CD8-positive, alpha-beta memory T cell (primary cell): ENCODE measurements at regions not wholly inside any gene's neighbourhood (a gene's known extent, or its start where the extent isn't known, plus 50 kb on each side); places are given as distances from the start of the nearest gene placed in this dataset.
A peak's percentile ranks its signal among the peaks of the same experiment; 100 is the strongest.
"Not testable (repeated sequence)": the region's sequence is repeated elsewhere in the genome, so short reads cannot be mapped to it uniquely, and the experiment has no call there.

Experiments used
- CTCF ChIA-PET: fragments of 350-600 bp; sonication (Branson Sonifier 250); formaldehyde crosslinking; loops from one replicate; lab custom pipeline; 2021; ENCODE audit warnings: antibody characterized with exemption; lab: Charles Lee
- POLR2A ChIA-PET: fragments of 350-600 bp; sonication (Branson Sonifier 250); formaldehyde crosslinking; loops from one replicate; lab custom pipeline; 2021; ENCODE audit warnings: antibody characterized with exemption; lab: Charles Lee
- DNase-seq, 5 donors: peaks; one replicate each; pipeline versions ENCODE4 v3.0.0 to v3.0.0-alpha.2; 2020 to 2022; ENCODE audit warnings: mixed read lengths in 1 of 5
- H3K27ac ChIP-seq: one replicate; pipeline ENCODE4 v1.7.0; 2013; ENCODE audit warnings: low read depth, mild to moderate bottlenecking, low read length, moderate library complexity
- H3K27me3 ChIP-seq: 2 replicates; pipeline ENCODE4 v1.7.0; 2013; ENCODE audit warnings: low read length, mild to moderate bottlenecking; ENCODE audit not compliant: insufficient read depth, poor library complexity, severe bottlenecking
- H3K36me3 ChIP-seq: 2 replicates; pipeline ENCODE4 v1.7.0; 2013; ENCODE audit warnings: mild to moderate bottlenecking, low read length, moderate library complexity; ENCODE audit not compliant: insufficient read depth
- H3K4me1 ChIP-seq: 2 replicates; pipeline ENCODE4 v1.7.0; 2013; ENCODE audit warnings: mild to moderate bottlenecking, low read length, moderate library complexity; ENCODE audit not compliant: insufficient read depth
- H3K4me3 ChIP-seq: 2 replicates; pipeline ENCODE4 v1.7.0; 2013; ENCODE audit warnings: mild to moderate bottlenecking, low read length
- H3K9me3 ChIP-seq: 2 replicates; pipeline ENCODE4 v1.7.0; 2013; ENCODE audit warnings: mild to moderate bottlenecking, low read length
- H3K27ac Mint-ChIP-seq, 8 donors: one replicate each; pipeline ENCODE4 v1.8.0; 2020 to 2021; ENCODE audit warnings: mixed read lengths in 8 of 8, mild to moderate bottlenecking in 6 of 8, inconsistent platforms in 3 of 8, moderate library complexity in 3 of 8
- H3K27me3 Mint-ChIP-seq, 2 donors: one replicate each; pipeline ENCODE4 v1.8.0; 2020 to 2021; ENCODE audit warnings: mixed read lengths in 2 of 2, mild to moderate bottlenecking in 1 of 2, moderate library complexity in 1 of 2
- H3K36me3 Mint-ChIP-seq, 3 donors: one replicate each; pipeline ENCODE4 v1.8.0; 2020 to 2021; ENCODE audit warnings: mixed read lengths in 3 of 3, inconsistent platforms in 1 of 3, mild to moderate bottlenecking in 1 of 3
- H3K4me1 Mint-ChIP-seq, 3 donors: one replicate each; pipeline ENCODE4 v1.8.0; 2020 to 2021; ENCODE audit warnings: mixed read lengths in 3 of 3, inconsistent platforms in 1 of 3, mild to moderate bottlenecking in 1 of 3
- H3K4me3 Mint-ChIP-seq, 7 donors: one replicate each; pipeline ENCODE4 v1.8.0; 2020 to 2021; ENCODE audit warnings: mixed read lengths in 7 of 7, mild to moderate bottlenecking in 6 of 7, moderate library complexity in 4 of 7, inconsistent platforms in 2 of 7
- H3K9me3 Mint-ChIP-seq, 5 donors: one replicate each; pipeline ENCODE4 v1.8.0; 2020 to 2022; ENCODE audit warnings: mixed read lengths in 5 of 5, mild to moderate bottlenecking in 3 of 5, moderate library complexity in 2 of 5, inconsistent platforms in 1 of 5

- H3K4me3 Mint-ChIP-seq, CTCF ChIA-PET, H3K27me3 Mint-ChIP-seq, H3K36me3 ChIP-seq, H3K27me3 ChIP-seq, H3K4me1 ChIP-seq, H3K27ac ChIP-seq, POLR2A ChIA-PET, H3K9me3 ChIP-seq, H3K4me1 Mint-ChIP-seq, H3K4me3 ChIP-seq, DNase-seq, H3K27ac Mint-ChIP-seq, H3K36me3 Mint-ChIP-seq: not testable (repeated sequence)
- H3K9me3 Mint-ChIP-seq: peaks cover 5 to 29% (median 17%) of the 10 kb centered on the region in 5 donors
Observed at GRCh38 chr16:59612910-59613620, 878.9 kb upstream of the GOT2 start.

- Histone ChIP-seq H3K27me3 (no peaks in the 10 kb centered on the region), H3K4me3 (no peak overlapping the region), H3K9me3 (no peaks in the 10 kb centered on the region), H3K4me1 (no peaks in the 10 kb centered on the region), H3K36me3 (no peaks in the 10 kb centered on the region), H3K27ac (no peak overlapping the region)
- no peaks in the 10 kb centered on the region for H3K27me3 Mint-ChIP-seq
- peaks cover 7 to 29% (median 20%) of the 10 kb centered on the region in 5 donors for H3K9me3 Mint-ChIP-seq
- DNase-seq: no peak
- ChIA-PET POLR2A (no interaction called here), CTCF (no interaction called here)
- H3K36me3 Mint-ChIP-seq: no peaks in the 10 kb centered on the region
- H3K4me1 Mint-ChIP-seq: no peaks in the 10 kb centered on the region
- H3K27ac Mint-ChIP-seq: no peak overlapping the region
- no peak overlapping the region for H3K4me3 Mint-ChIP-seq
Observed at GRCh38 chr16:59612094-59612493, 878.0 kb upstream of the GOT2 start.

- no peak overlapping the region for H3K27ac ChIP-seq
- ChIA-PET POLR2A (no interaction called here), CTCF (no interaction called here)
- no peaks in the 10 kb centered on the region for H3K9me3 ChIP-seq
- Mint-ChIP-seq H3K4me1 (no peaks in the 10 kb centered on the region), H3K27me3 (no peaks in the 10 kb centered on the region), H3K27ac (no peak overlapping the region), H3K4me3 (no peak overlapping the region), H3K36me3 (no peaks in the 10 kb centered on the region), H3K9me3 (peaks cover 7 to 28% (median 20%) of the 10 kb centered on the region in 5 donors)
- no peak for DNase-seq
- H3K27me3 ChIP-seq: no peaks in the 10 kb centered on the region
- H3K4me3 ChIP-seq: no peak overlapping the region
- no peaks in the 10 kb centered on the region for H3K4me1 ChIP-seq
- no peaks in the 10 kb centered on the region for H3K36me3 ChIP-seq
Observed at GRCh38 chr16:59611556-59611955, 877.4 kb upstream of the GOT2 start.

GRCh38 chr16:59605706-59606105 is 871.6 kb upstream of the GOT2 start:
- Mint-ChIP-seq H3K27ac (no peak overlapping the region), H3K4me3 (no peak overlapping the region), H3K36me3 (no peaks in the 10 kb centered on the region), H3K27me3 (no peaks in the 10 kb centered on the region), H3K9me3 (peaks cover 4 to 14% (median 9%) of the 10 kb centered on the region in 5 donors), H3K4me1 (no peaks in the 10 kb centered on the region)
- Histone ChIP-seq H3K27ac (no peak overlapping the region), H3K4me1 (no peaks in the 10 kb centered on the region), H3K27me3 (no peaks in the 10 kb centered on the region), H3K36me3 (no peaks in the 10 kb centered on the region), H3K9me3 (no peaks in the 10 kb centered on the region), H3K4me3 (no peak overlapping the region)
- ChIA-PET CTCF (no interaction called here), POLR2A (no interaction called here)
- no peak for DNase-seq

- Mint-ChIP-seq H3K4me1 (no peaks in the 10 kb centered on the region), H3K9me3 (peaks cover 5 to 14% (median 9%) of the 10 kb centered on the region in 5 donors), H3K4me3 (no peak overlapping the region), H3K27ac (no peak overlapping the region), H3K36me3 (no peaks in the 10 kb centered on the region), H3K27me3 (no peaks in the 10 kb centered on the region)
- Histone ChIP-seq H3K27ac (no peak overlapping the region), H3K9me3 (no peaks in the 10 kb centered on the region), H3K4me3 (no peak overlapping the region), H3K4me1 (no peaks in the 10 kb centered on the region), H3K36me3 (no peaks in the 10 kb centered on the region), H3K27me3 (no peaks in the 10 kb centered on the region)
- ChIA-PET CTCF (no interaction called here), POLR2A (no interaction called here)
- no peak for DNase-seq
Observed at GRCh38 chr16:59604354-59604753, 870.2 kb upstream of the GOT2 start.

- Mint-ChIP-seq H3K4me3 (no peak overlapping the region), H3K27me3 (no peaks in the 10 kb centered on the region), H3K27ac (no peak overlapping the region), H3K36me3 (no peaks in the 10 kb centered on the region), H3K4me1 (no peaks in the 10 kb centered on the region), H3K9me3 (peaks cover 7 to 16% (median 11%) of the 10 kb centered on the region in 5 donors)
- no peak overlapping the region for H3K4me3 ChIP-seq
- H3K36me3 ChIP-seq: no peaks in the 10 kb centered on the region
- H3K27ac ChIP-seq: no peak overlapping the region
- ChIA-PET CTCF (no interaction called here), POLR2A (no interaction called here)
- H3K4me1 ChIP-seq: no peaks in the 10 kb centered on the region
- H3K27me3 ChIP-seq: no peaks in the 10 kb centered on the region
- H3K9me3 ChIP-seq: no peaks in the 10 kb centered on the region
- no peak for DNase-seq
Observed at GRCh38 chr16:59601452-59601851, 867.3 kb upstream of the GOT2 start.

- no peaks in the 10 kb centered on the region for H3K9me3 ChIP-seq
- H3K27me3 Mint-ChIP-seq: no peaks in the 10 kb centered on the region
- CTCF ChIA-PET: no interaction called here
Observed at GRCh38 chr16:59597269-59597668, 863.2 kb upstream of the GOT2 start.

GRCh38 chr16:59596693-59597092 is 862.6 kb upstream of the GOT2 start:
- Histone ChIP-seq H3K9me3 (no peaks in the 10 kb centered on the region), H3K27ac (no peak overlapping the region), H3K27me3 (no peaks in the 10 kb centered on the region), H3K36me3 (no peaks in the 10 kb centered on the region), H3K4me3 (no peak overlapping the region), H3K4me1 (no peaks in the 10 kb centered on the region)
- DNase-seq: no peak
- Mint-ChIP-seq H3K9me3 (peaks cover 10 to 34% (median 19%) of the 10 kb centered on the region in 5 donors), H3K27ac (no peak overlapping the region), H3K4me1 (no peaks in the 10 kb centered on the region), H3K4me3 (no peak overlapping the region), H3K27me3 (no peaks in the 10 kb centered on the region), H3K36me3 (no peaks in the 10 kb centered on the region)
- ChIA-PET CTCF (no interaction called here), POLR2A (no interaction called here)

More at GRCh38 chr16:59597269-59597668, 863.2 kb upstream of the GOT2 start:
- DNase-seq: no peak
- POLR2A ChIA-PET: no interaction called here
- Histone ChIP-seq H3K27ac (no peak overlapping the region), H3K36me3 (no peaks in the 10 kb centered on the region), H3K27me3 (no peaks in the 10 kb centered on the region), H3K4me3 (no peak overlapping the region), H3K4me1 (no peaks in the 10 kb centered on the region)
- peaks cover 6 to 31% (median 16%) of the 10 kb centered on the region in 5 donors for H3K9me3 Mint-ChIP-seq
- H3K27ac Mint-ChIP-seq: peak overlapping the region in 1 of 8 donors; percentile 36
- H3K36me3 Mint-ChIP-seq: no peaks in the 10 kb centered on the region
- H3K4me3 Mint-ChIP-seq: peak overlapping the region in 1 of 7 donors; percentile 50
- H3K4me1 Mint-ChIP-seq: no peaks in the 10 kb centered on the region
